GM23338 (cell line): ENCODE measurements at regions not wholly inside any gene's neighbourhood (a gene's known extent, or its start where the extent isn't known, plus 50 kb on each side); places are given as distances from the start of the nearest gene placed in this dataset.

ENCODE experiments used
- ATAC-seq: fragments of 200-7000 bp; cut with Tn5 transposase; 3 replicates; pipeline ENCODE4 v1.9.1; 2020
- DNase-seq: peaks from one replicate; pipeline ENCODE4 v3.0.0-alpha.2; 2015; ENCODE audit warnings: low spot score
- H2AFZ ChIP-seq: fragments of 200-600 bp; sonication (generic); 2 replicates; pipeline ENCODE4 v1.8.0; 2016; ENCODE audit warnings: antibody characterized with exemption, mild to moderate bottlenecking, moderate library complexity
- H3F3A ChIP-seq: fragments of 200-600 bp; sonication (generic); replicated peaks from 2 replicates; pipeline ENCODE4 v1.8.0; 2017; ENCODE audit warnings: antibody characterized with exemption, mixed run types, low read depth
- H3K27ac ChIP-seq: fragments of 200-600 bp; sonication (generic); 2 replicates; pipeline ENCODE4 v1.6.1; 2016; ENCODE audit warnings: low read depth
- H3K27me3 ChIP-seq: fragments of 200-600 bp; sonication (generic); 2 replicates; pipeline ENCODE4 v1.8.0; 2016; ENCODE audit warnings: mild to moderate bottlenecking, mixed run types, moderate library complexity; ENCODE audit not compliant: insufficient read depth
- H3K36me3 ChIP-seq: fragments of 200-600 bp; sonication (generic); 2 replicates; pipeline ENCODE4 v1.8.0; 2016; ENCODE audit warnings: mild to moderate bottlenecking; ENCODE audit not compliant: insufficient read depth
- H3K4me1 ChIP-seq: fragments of 200-600 bp; sonication (generic); 2 replicates; pipeline ENCODE4 v1.8.0; 2016; ENCODE audit warnings: mild to moderate bottlenecking, moderate library complexity; ENCODE audit not compliant: insufficient read depth
- H3K4me2 ChIP-seq: fragments of 200-600 bp; sonication (generic); 2 replicates; pipeline ENCODE4 v1.7.1; 2017; ENCODE audit warnings: mixed run types
- H3K4me3 ChIP-seq: fragments of 200-600 bp; sonication (generic); 2 replicates; pipeline ENCODE4 v1.6.1; 2016; ENCODE audit warnings: mixed run types
- H3K79me2 ChIP-seq: fragments of 200-600 bp; sonication (generic); replicated peaks from 2 replicates; pipeline ENCODE4 v1.8.0; 2017; ENCODE audit warnings: mild to moderate bottlenecking; ENCODE audit not compliant: insufficient read depth
- H3K9me2 ChIP-seq: fragments of 200-600 bp; sonication (generic); 2 replicates; pipeline ENCODE4 v1.8.0; 2017; ENCODE audit not compliant: insufficient read depth
- H4K20me1 ChIP-seq: fragments of 200-600 bp; sonication (generic); replicated peaks from 2 replicates; pipeline ENCODE4 v1.8.0; 2017; ENCODE audit warnings: mild to moderate bottlenecking; ENCODE audit not compliant: insufficient read depth
- H3K27ac Mint-ChIP-seq: 2 replicates; pipeline ENCODE4 v1.8.0; 2020; ENCODE audit warnings: inconsistent platforms, mild to moderate bottlenecking, moderate library complexity, mixed read lengths
- H3K27me3 Mint-ChIP-seq: 3 replicates; pipeline ENCODE4 v1.8.0; 2022; ENCODE audit warnings: low read depth, mild to moderate bottlenecking, moderate library complexity, mixed read lengths, inconsistent platforms; ENCODE audit not compliant: insufficient read depth, poor library complexity
- H3K36me3 Mint-ChIP-seq: 3 replicates; pipeline ENCODE4 v1.8.0; 2021; ENCODE audit warnings: low read depth, mild to moderate bottlenecking, inconsistent platforms, moderate library complexity, mixed read lengths
- H3K4me1 Mint-ChIP-seq: 3 replicates; pipeline ENCODE4 v1.8.0; 2020; ENCODE audit warnings: mild to moderate bottlenecking, inconsistent platforms, mixed read lengths
- H3K4me3 Mint-ChIP-seq: 3 replicates; pipeline ENCODE4 v1.8.0; 2021; ENCODE audit warnings: moderate library complexity, mild to moderate bottlenecking, inconsistent platforms, mixed read lengths
- H3K9me3 Mint-ChIP-seq: 3 replicates; pipeline ENCODE4 v1.8.0; 2020; ENCODE audit warnings: moderate library complexity, mild to moderate bottlenecking, inconsistent platforms, mixed read lengths
- ETS1 ChIP-seq: IDR thresholded peaks from 2 replicates; pipeline ENCODE4 v1.6.1; 2016; ENCODE audit warnings: antibody characterized with exemption
- EZH2phosphoT487 ChIP-seq: fragments of 200-600 bp; sonication (generic); IDR thresholded peaks from one replicate; pipeline ENCODE4 v1.8.1; 2018; ENCODE audit warnings: antibody characterized with exemption; ENCODE audit not compliant: unreplicated experiment
- NANOG ChIP-seq: IDR thresholded peaks from 2 replicates; pipeline ENCODE4 v1.6.1; 2016; ENCODE audit warnings: antibody characterized with exemption, borderline replicate concordance
- POLR2AphosphoS5 ChIP-seq: IDR thresholded peaks from 2 replicates; pipeline ENCODE4 v1.6.1; 2016; ENCODE audit warnings: antibody characterized with exemption, low read depth
- REST ChIP-seq: IDR thresholded peaks from one replicate; pipeline ENCODE4 v1.6.1; 2018; ENCODE audit warnings: antibody characterized with exemption; ENCODE audit not compliant: unreplicated experiment
- STAT1 ChIP-seq: IDR thresholded peaks from one replicate; pipeline ENCODE4 v1.6.1; 2016; ENCODE audit warnings: antibody characterized with exemption; ENCODE audit not compliant: unreplicated experiment
- ZNF114 ChIP-seq: fragments of 250-450 bp; sonication (Bioruptor Pico); IDR thresholded peaks from 2 replicates; pipeline ENCODE4 v1.5.0; 2020; ENCODE audit warnings: mild to moderate bottlenecking, moderate library complexity
- ZNF331 ChIP-seq: fragments of 250-450 bp; sonication (Bioruptor Pico); IDR thresholded peaks from 2 replicates; pipeline ENCODE4 v1.5.0; 2020; ENCODE audit warnings: low read depth, mild to moderate bottlenecking, moderate library complexity
- TF ChIP-seq, protein P1 (sequence below): fragments of 250-450 bp; sonication (Bioruptor Pico); IDR thresholded peaks from 2 replicates; pipeline ENCODE4 v1.5.0; 2020; ENCODE audit warnings: mild to moderate bottlenecking, moderate library complexity
- TF ChIP-seq, protein P2 (sequence below), 2 experiments: fragments of 200-600 bp in 1 of 2; sonication (generic) in 1 of 2; conservative IDR thresholded peaks; 2 replicates each; pipeline versions ENCODE4 v1.5.1 to v1.6.1; 2016 to 2017; ENCODE audit warnings: antibody characterized with exemption in 2 of 2, low read depth in 2 of 2, mild to moderate bottlenecking in 2 of 2, moderate library complexity in 1 of 2

- H3K27me3 ChIP-seq = no peaks in the 10 kb centered on the region
- peaks cover 14% of the 10 kb centered on the region for H3K9me3 Mint-ChIP-seq
- no peaks in the 10 kb centered on the region for H3K79me2 ChIP-seq
- peaks cover 3% of the 10 kb centered on the region for H3K27me3 Mint-ChIP-seq
- 0 out of 2 replicates have a peak, but pooled peaks cover 3% of the 10 kb centered on the region for H3K36me3 ChIP-seq
- H3K4me2 ChIP-seq = no peak overlapping the region
- H3F3A ChIP-seq = no peaks in the 10 kb centered on the region
- H3K36me3 Mint-ChIP-seq = no peaks in the 10 kb centered on the region; the same call in 2 of the 3 replicates
- DNase-seq (peak; percentile 26), ATAC-seq (no peak)
- H2AFZ ChIP-seq = peak overlapping the region; percentile 47; the same call in 1 of the 2 replicates
- no peaks in the 10 kb centered on the region for H4K20me1 ChIP-seq
- H3K27ac ChIP-seq = no peak overlapping the region
- peaks cover 4% of the 10 kb centered on the region; the same call in 1 of the 2 replicates for H3K9me2 ChIP-seq
- H3K4me3 Mint-ChIP-seq = no peak overlapping the region
- no peaks in the 10 kb centered on the region for H3K4me1 Mint-ChIP-seq
- H3K4me3 ChIP-seq = no peak overlapping the region
- H3K4me1 ChIP-seq = no peaks in the 10 kb centered on the region
- H3K27ac Mint-ChIP-seq = no peak overlapping the region
- TF ChIP-seq ZNF114 (CRISPR knock-in tag) = no peak
- no peak for TF ChIP-seq ZNF331
- TF ChIP-seq, protein P1, sequence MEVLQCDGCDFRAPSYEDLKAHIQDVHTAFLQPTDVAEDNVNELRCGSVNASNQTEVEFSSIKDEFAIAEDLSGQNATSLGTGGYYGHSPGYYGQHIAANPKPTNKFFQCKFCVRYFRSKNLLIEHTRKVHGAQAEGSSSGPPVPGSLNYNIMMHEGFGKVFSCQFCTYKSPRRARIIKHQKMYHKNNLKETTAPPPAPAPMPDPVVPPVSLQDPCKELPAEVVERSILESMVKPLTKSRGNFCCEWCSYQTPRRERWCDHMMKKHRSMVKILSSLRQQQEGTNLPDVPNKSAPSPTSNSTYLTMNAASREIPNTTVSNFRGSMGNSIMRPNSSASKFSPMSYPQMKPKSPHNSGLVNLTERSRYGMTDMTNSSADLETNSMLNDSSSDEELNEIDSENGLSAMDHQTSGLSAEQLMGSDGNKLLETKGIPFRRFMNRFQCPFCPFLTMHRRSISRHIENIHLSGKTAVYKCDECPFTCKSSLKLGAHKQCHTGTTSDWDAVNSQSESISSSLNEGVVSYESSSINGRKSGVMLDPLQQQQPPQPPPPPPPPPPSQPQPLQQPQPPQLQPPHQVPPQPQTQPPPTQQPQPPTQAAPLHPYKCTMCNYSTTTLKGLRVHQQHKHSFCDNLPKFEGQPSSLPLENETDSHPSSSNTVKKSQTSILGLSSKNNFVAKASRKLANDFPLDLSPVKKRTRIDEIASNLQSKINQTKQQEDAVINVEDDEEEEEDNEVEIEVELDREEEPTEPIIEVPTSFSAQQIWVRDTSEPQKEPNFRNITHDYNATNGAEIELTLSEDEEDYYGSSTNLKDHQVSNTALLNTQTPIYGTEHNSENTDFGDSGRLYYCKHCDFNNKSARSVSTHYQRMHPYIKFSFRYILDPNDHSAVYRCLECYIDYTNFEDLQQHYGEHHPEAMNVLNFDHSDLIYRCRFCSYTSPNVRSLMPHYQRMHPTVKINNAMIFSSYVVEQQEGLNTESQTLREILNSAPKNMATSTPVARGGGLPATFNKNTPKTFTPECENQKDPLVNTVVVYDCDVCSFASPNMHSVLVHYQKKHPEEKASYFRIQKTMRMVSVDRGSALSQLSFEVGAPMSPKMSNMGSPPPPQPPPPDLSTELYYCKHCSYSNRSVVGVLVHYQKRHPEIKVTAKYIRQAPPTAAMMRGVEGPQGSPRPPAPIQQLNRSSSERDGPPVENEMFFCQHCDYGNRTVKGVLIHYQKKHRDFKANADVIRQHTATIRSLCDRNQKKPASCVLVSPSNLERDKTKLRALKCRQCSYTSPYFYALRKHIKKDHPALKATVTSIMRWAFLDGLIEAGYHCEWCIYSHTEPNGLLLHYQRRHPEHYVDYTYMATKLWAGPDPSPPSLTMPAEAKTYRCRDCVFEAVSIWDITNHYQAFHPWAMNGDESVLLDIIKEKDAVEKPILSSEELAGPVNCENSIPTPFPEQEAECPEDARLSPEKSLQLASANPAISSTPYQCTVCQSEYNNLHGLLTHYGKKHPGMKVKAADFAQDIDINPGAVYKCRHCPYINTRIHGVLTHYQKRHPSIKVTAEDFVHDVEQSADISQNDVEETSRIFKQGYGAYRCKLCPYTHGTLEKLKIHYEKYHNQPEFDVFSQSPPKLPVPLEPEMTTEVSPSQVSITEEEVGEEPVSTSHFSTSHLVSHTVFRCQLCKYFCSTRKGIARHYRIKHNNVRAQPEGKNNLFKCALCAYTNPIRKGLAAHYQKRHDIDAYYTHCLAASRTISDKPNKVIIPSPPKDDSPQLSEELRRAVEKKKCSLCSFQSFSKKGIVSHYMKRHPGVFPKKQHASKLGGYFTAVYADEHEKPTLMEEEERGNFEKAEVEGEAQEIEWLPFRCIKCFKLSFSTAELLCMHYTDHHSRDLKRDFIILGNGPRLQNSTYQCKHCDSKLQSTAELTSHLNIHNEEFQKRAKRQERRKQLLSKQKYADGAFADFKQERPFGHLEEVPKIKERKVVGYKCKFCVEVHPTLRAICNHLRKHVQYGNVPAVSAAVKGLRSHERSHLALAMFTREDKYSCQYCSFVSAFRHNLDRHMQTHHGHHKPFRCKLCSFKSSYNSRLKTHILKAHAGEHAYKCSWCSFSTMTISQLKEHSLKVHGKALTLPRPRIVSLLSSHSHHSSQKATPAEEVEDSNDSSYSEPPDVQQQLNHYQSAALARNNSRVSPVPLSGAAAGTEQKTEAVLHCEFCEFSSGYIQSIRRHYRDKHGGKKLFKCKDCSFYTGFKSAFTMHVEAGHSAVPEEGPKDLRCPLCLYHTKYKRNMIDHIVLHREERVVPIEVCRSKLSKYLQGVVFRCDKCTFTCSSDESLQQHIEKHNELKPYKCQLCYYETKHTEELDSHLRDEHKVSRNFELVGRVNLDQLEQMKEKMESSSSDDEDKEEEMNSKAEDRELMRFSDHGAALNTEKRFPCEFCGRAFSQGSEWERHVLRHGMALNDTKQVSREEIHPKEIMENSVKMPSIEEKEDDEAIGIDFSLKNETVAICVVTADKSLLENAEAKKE = no peak
- TF ChIP-seq POLR2AphosphoS5 = no peak
- no peak for TF ChIP-seq ETS1
- TF ChIP-seq REST = no peak
- TF ChIP-seq EZH2phosphoT487 = no peak
- no peak for TF ChIP-seq STAT1
- TF ChIP-seq, protein P2, sequence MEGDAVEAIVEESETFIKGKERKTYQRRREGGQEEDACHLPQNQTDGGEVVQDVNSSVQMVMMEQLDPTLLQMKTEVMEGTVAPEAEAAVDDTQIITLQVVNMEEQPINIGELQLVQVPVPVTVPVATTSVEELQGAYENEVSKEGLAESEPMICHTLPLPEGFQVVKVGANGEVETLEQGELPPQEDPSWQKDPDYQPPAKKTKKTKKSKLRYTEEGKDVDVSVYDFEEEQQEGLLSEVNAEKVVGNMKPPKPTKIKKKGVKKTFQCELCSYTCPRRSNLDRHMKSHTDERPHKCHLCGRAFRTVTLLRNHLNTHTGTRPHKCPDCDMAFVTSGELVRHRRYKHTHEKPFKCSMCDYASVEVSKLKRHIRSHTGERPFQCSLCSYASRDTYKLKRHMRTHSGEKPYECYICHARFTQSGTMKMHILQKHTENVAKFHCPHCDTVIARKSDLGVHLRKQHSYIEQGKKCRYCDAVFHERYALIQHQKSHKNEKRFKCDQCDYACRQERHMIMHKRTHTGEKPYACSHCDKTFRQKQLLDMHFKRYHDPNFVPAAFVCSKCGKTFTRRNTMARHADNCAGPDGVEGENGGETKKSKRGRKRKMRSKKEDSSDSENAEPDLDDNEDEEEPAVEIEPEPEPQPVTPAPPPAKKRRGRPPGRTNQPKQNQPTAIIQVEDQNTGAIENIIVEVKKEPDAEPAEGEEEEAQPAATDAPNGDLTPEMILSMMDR (conservative IDR thresholded peaks at IDR 0.05; ENCODE audit: low read depth in 2 of 2) = no peak
- no peak for TF ChIP-seq NANOG
Measured at GRCh38 chr10:36280321-36280741, 638.2 kb upstream of the FZD8 start.
